GM23338 (cell line): ENCODE measurements at regions not wholly inside any gene's neighbourhood (a gene's known extent, or its start where the extent isn't known, plus 50 kb on each side); places are given as distances from the start of the nearest gene placed in this dataset.

ENCODE experiments used
- JUNB ChIP-seq: IDR thresholded peaks from one replicate; pipeline ENCODE4 v1.6.1; 2016; ENCODE audit warnings: antibody characterized with exemption; ENCODE audit not compliant: unreplicated experiment
- POLR2AphosphoS5 ChIP-seq: IDR thresholded peaks from 2 replicates; pipeline ENCODE4 v1.6.1; 2016; ENCODE audit warnings: antibody characterized with exemption, low read depth
- REST ChIP-seq: IDR thresholded peaks from one replicate; pipeline ENCODE4 v1.6.1; 2018; ENCODE audit warnings: antibody characterized with exemption; ENCODE audit not compliant: unreplicated experiment
- STAT1 ChIP-seq: IDR thresholded peaks from one replicate; pipeline ENCODE4 v1.6.1; 2016; ENCODE audit warnings: antibody characterized with exemption; ENCODE audit not compliant: unreplicated experiment
- ZNF462 ChIP-seq: fragments of 250-450 bp; sonication (Bioruptor Pico); IDR thresholded peaks from 2 replicates; pipeline ENCODE4 v1.5.0; 2020; ENCODE audit warnings: mild to moderate bottlenecking, moderate library complexity

GRCh38 chr20:22690616-22691179 lies 106.3 kb upstream of the FOXA2 start (continued):
- TF ChIP-seq ZNF462 (CRISPR knock-in tag) = no peak
- TF ChIP-seq JUNB = no peak
- TF ChIP-seq POLR2AphosphoS5 = no peak
- no peak for TF ChIP-seq STAT1
- no peak for TF ChIP-seq REST
